Neural cell (in vitro differentiated cells): ENCODE measurements at regions not wholly inside any gene's neighbourhood (a gene's known extent, or its start where the extent isn't known, plus 50 kb on each side); places are given as distances from the start of the nearest gene placed in this dataset.

Experiments used
- CTCF ChIP-seq: fragments of 450-650 bp; IDR thresholded peaks from 2 replicates; pipeline ENCODE4 v1.5.1; 2014; ENCODE audit warnings: antibody characterized with exemption, mild to moderate bottlenecking, moderate library complexity; ENCODE audit not compliant: poor library complexity, severe bottlenecking
- POLR2AphosphoS5 ChIP-seq: IDR thresholded peaks from 2 replicates; pipeline ENCODE4 v1.6.1; 2012
- REST ChIP-seq: IDR thresholded peaks from 2 replicates; pipeline ENCODE4 v1.6.1; 2012; ENCODE audit warnings: borderline replicate concordance

DNA sequence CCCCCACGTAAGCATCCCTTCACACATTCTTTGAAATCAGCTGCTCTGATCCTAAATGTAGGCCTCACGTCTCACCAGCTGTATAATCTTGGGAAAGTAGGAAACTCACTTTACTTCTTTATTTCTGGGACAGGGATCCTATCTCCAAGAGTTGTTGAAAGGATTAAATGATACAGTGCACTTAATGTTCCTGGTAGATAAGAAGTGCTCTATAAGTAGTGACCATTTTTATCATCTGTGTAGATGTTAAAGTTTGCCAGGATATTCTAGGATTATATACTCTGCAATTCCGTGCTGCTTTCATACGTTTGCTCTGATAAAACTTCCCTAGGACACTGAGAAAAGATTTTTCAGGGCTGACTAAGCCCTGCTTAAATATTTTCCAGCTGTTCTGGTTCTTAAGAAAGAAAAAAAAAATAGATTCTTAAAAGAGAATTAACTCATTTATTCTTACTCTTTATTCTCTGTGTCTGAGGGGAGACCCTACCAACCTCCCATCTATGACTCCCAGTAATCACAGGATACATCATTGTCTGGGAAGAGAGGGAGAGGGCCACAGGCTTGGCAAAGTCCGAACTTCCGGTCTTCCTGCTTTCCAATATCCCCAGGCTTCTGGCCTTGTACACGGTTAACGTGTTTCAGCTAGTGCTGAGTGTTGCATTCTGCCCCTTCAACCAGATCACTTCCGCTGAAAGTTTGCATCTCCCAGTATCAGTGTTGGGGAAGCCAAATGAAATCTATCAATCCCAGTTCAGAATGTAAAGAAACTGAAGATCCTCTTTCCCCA is 269.2 kb downstream of the TRIML1 start:
- no peak for TF ChIP-seq CTCF
- TF ChIP-seq POLR2AphosphoS5: no peak
- TF ChIP-seq REST: no peak
